Ammon's horn (tissue), 1 donor: ENCODE measurements at regions not wholly inside any gene's neighbourhood (a gene's known extent, or its start where the extent isn't known, plus 50 kb on each side); places are given as distances from the start of the nearest gene placed in this dataset.

Source experiments
- DNase-seq: peaks from one replicate; pipeline ENCODE4 v3.0.0-alpha.2; 2016; ENCODE audit warnings: low spot score

- DNase-seq: no peak
These were observed 129.3 kb upstream of the SASH1 start for GRCh38 chr6:148213366-148213765.

- no peak for DNase-seq
These were observed 128.0 kb upstream of the SASH1 start for GRCh38 chr6:148214667-148215066.

GRCh38 chr6:148217051-148217450 is 125.6 kb upstream of the SASH1 start:
- no peak for DNase-seq

GRCh38 chr6:148217921-148218320 is 124.7 kb upstream of the SASH1 start:
- no peak for DNase-seq

GRCh38 chr6:148218542-148219258 is 123.9 kb upstream of the SASH1 start:
- DNase-seq: no peak

GRCh38 chr6:148221196-148221979 is 121.2 kb upstream of the SASH1 start:
- no peak for DNase-seq

GRCh38 chr6:148222376-148222775 is 120.3 kb upstream of the SASH1 start:
- DNase-seq: no peak

GRCh38 chr6:148222846-148223245 is 119.8 kb upstream of the SASH1 start:
- DNase-seq: no peak

- DNase-seq: peak; percentile 41
These were observed 119.2 kb upstream of the SASH1 start for GRCh38 chr6:148223424-148223842.

GRCh38 chr6:148225871-148226270 is 116.8 kb upstream of the SASH1 start:
- peak; percentile 47 for DNase-seq

- no peak for DNase-seq
These were observed 116.4 kb upstream of the SASH1 start for GRCh38 chr6:148226284-148226683.

- DNase-seq: no peak
These were observed 111.1 kb upstream of the SASH1 start for GRCh38 chr6:148231572-148231971.

GRCh38 chr6:148235446-148235845 is 107.2 kb upstream of the SASH1 start:
- DNase-seq: no peak

GRCh38 chr6:148238713-148239112 is 103.9 kb upstream of the SASH1 start:
- DNase-seq: no peak

GRCh38 chr6:148239215-148239614 is 103.4 kb upstream of the SASH1 start:
- no peak for DNase-seq

GRCh38 chr6:148239801-148240460 is 102.7 kb upstream of the SASH1 start:
- DNase-seq: no peak

- peak; percentile 25 for DNase-seq
These were observed 102.2 kb upstream of the SASH1 start for GRCh38 chr6:148240461-148240840.

- no peak for DNase-seq
These were observed 101.7 kb upstream of the SASH1 start for GRCh38 chr6:148240861-148241477.

- DNase-seq: peak; percentile 23
These were observed 100.5 kb upstream of the SASH1 start for GRCh38 chr6:148242180-148242579.

- no peak for DNase-seq
These were observed 98.3 kb upstream of the SASH1 start for GRCh38 chr6:148244217-148244935.

- DNase-seq: no peak
These were observed 95.1 kb upstream of the SASH1 start for GRCh38 chr6:148247386-148248063.
